CD4-positive, alpha-beta T cell treated with Interleukin-21 for 1 hour (primary cell): ENCODE measurements at regions not wholly inside any gene's neighbourhood (a gene's known extent, or its start where the extent isn't known, plus 50 kb on each side); places are given as distances from the start of the nearest gene placed in this dataset.

Experiments used
- DNase-seq: peaks from one replicate; pipeline ENCODE4 v3.0.0-alpha.2; 2020

- DNase-seq, result no peak
Observed at GRCh38 chr6:169838346-169839028, 87.1 kb downstream of the ERMARD start.

GRCh38 chr6:169837529-169838250 is 86.3 kb downstream of the ERMARD start:
- no peak for DNase-seq

- no peak for DNase-seq
Observed at GRCh38 chr6:169833258-169833794, 81.9 kb downstream of the ERMARD start.

GRCh38 chr6:169832247-169832948 is 81.0 kb downstream of the ERMARD start:
- DNase-seq, result no peak

- peak; percentile 65 for DNase-seq
Observed at GRCh38 chr6:169831450-169832246, 80.2 kb downstream of the ERMARD start.
